MCF 10A (cell line): ENCODE measurements at regions not wholly inside any gene's neighbourhood (a gene's known extent, or its start where the extent isn't known, plus 50 kb on each side); places are given as distances from the start of the nearest gene placed in this dataset.

Experiments used
- BruUV-seq: library from RNA; stranded (reverse); fragments of 400-500 nt; replicated peaks from 2 replicates; lab custom pipeline; 2021; lab: Mats Ljungman, UMichigan
- CTCF ChIA-PET: fragments of 300-600 bp; sonication (Branson Sonifier 250); formaldehyde crosslinking; extraction: SDS; loops from one replicate; lab custom pipeline; 2021; ENCODE audit warnings: antibody characterized with exemption, inconsistent platforms; lab: Yijun Ruan, JAX
- POLR2A ChIA-PET: fragments of 300-600, 350-650 bp; sonication (Branson Sonifier 250); formaldehyde crosslinking; extraction: SDS; loops from one replicate; lab custom pipeline; 2020; ENCODE audit warnings: antibody characterized with exemption, inconsistent platforms; lab: Yijun Ruan, JAX
- DNase-seq: peaks from one replicate; pipeline ENCODE4 v3.0.0-alpha.2; 2018; ENCODE audit not compliant: unreplicated experiment
- H3K27ac Mint-ChIP-seq: one replicate; pipeline ENCODE4 v1.8.0; 2022; ENCODE audit warnings: mild to moderate bottlenecking, low read depth, mixed read lengths; ENCODE audit not compliant: unreplicated experiment
- H3K27me3 Mint-ChIP-seq: one replicate; pipeline ENCODE4 v1.8.0; 2022; ENCODE audit warnings: mixed read lengths; ENCODE audit not compliant: insufficient read depth, unreplicated experiment
- H3K36me3 Mint-ChIP-seq: one replicate; pipeline ENCODE4 v1.8.0; 2022; ENCODE audit warnings: mild to moderate bottlenecking, moderate library complexity, mixed read lengths; ENCODE audit not compliant: insufficient read depth, unreplicated experiment
- H3K4me1 Mint-ChIP-seq: one replicate; pipeline ENCODE4 v1.8.0; 2022; ENCODE audit warnings: mixed read lengths; ENCODE audit not compliant: insufficient read depth, unreplicated experiment
- H3K4me3 Mint-ChIP-seq: one replicate; pipeline ENCODE4 v1.8.0; 2022; ENCODE audit warnings: mild to moderate bottlenecking, moderate library complexity, mixed read lengths; ENCODE audit not compliant: unreplicated experiment
- H3K9me3 Mint-ChIP-seq: one replicate; pipeline ENCODE4 v1.8.0; 2022; ENCODE audit warnings: mixed read lengths; ENCODE audit not compliant: unreplicated experiment
- CTCF ChIP-seq: fragments of 200-600 bp; IDR thresholded peaks from one replicate; pipeline ENCODE4 v1.8.0; 2022; ENCODE audit warnings: antibody characterized with exemption, mild to moderate bottlenecking; ENCODE audit not compliant: unreplicated experiment
- intact Hi-C: fragments of 100-400 bp; cut with micrococcal nuclease; formaldehyde crosslinking; loops from 2 replicates; pipeline ENCODE4 v1.14.1; 2022

DNA sequence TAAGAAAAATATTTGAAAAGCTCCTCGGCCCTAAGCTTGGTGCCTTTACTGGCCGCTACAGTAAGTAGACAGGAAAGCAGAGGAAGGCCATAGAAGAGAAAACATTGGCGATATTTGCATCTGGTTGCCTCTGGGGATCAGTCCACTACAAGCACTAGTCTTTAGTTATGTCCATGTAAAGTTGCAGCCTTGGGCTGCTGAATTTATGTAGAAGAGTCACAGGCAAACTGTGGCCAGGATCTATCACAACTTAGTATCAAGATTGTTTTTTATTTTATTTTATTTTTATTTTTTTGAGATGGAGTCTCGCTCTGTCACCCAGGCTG, 228.7 kb upstream of the CAMK1G start:
- BruUV-seq = TSS peak; percentile 66
- peak; percentile 60 for DNase-seq
- no peaks in the 10 kb centered on the region for H3K9me3 Mint-ChIP-seq
- H3K4me1 Mint-ChIP-seq = peaks cover 41% of the 10 kb centered on the region
- intact Hi-C loops = loop anchor here (1.0 kb wide), 10 partner anchors 80 to 1110 kb away; no protein-coding TSS in a partner anchor
- ChIA-PET CTCF (interaction anchor here (0.6 to 41.1 kb wide), 88 partner anchors 13 to 1332 kb away, joined by 3 to 1242 read pairs (median 5); partner anchors contain the start of gene PLXNA2), POLR2A (interaction anchor here (0.6 to 41.8 kb wide), 48 partner anchors 12 to 1272 kb away, joined by 3 to 6956 read pairs (median 5); partner anchors contain the start of genes IRF6, LAMB3 and PLXNA2)
- H3K36me3 Mint-ChIP-seq = no peaks in the 10 kb centered on the region
- H3K27ac Mint-ChIP-seq = peak overlapping the region; percentile 78
- H3K27me3 Mint-ChIP-seq = no peaks in the 10 kb centered on the region
- no peak for TF ChIP-seq CTCF
- H3K4me3 Mint-ChIP-seq = peak overlapping the region; percentile 7

DNA sequence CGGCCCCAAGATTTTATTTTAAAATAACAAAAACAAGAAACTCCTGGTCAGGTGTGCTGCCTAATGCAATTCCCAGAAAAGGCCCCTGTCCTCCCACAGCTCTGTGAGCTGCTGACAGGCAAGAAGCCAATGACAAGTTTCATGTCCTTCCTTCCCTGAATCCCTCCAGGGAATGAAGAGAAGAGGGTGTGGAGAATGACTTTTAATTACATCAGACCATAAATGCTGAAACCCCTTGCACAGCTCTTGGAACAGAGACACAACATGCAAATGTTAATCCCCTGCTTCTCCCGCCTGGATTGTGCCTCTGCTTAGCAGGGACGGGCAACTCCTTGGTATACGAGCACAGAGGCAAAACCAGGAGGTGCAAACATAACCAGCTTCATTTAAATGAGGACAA, 228.1 kb upstream of the CAMK1G start:
- peak; percentile 99 for DNase-seq
- POLR2A ChIA-PET = interaction anchor here (0.8 to 41.8 kb wide), 39 partner anchors 13 to 1246 kb away, joined by 3 to 6956 read pairs (median 7); partner anchors contain the start of genes IRF6, LAMB3 and PLXNA2
- peaks cover 43% of the 10 kb centered on the region for H3K4me1 Mint-ChIP-seq
- no peaks in the 10 kb centered on the region for H3K9me3 Mint-ChIP-seq
- CTCF ChIA-PET = interaction anchor here (0.7 to 41.1 kb wide), 53 partner anchors 14 to 1471 kb away, joined by 3 to 1242 read pairs (median 7); partner anchors contain the start of gene PLXNA2
- no peaks in the 10 kb centered on the region for H3K27me3 Mint-ChIP-seq
- no peak for TF ChIP-seq CTCF
- H3K4me3 Mint-ChIP-seq = peak overlapping the region; percentile 22
- H3K27ac Mint-ChIP-seq = peak overlapping the region; percentile 78
- intact Hi-C loops = no loop called here
- no peaks in the 10 kb centered on the region for H3K36me3 Mint-ChIP-seq
- BruUV-seq = no TSS peak

DNA sequence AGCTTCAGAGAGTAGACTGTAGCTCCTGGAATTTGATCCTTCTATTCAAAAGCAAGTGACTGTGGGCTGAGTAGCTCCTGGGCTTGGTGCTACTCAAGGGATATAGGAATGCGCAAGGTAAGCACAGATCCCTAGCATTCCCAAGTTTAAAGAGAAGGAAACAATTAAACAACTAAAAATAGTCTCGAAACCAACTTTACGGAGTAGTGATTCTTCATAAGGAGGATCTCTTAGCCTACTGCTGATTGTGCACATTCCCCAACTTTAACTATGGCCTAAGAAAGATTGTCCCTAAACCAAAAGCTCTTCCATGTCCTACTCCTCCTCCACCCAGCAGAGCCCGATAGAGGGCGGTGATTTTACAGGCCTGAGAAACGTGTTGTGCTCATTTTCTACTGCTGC, 226.5 kb upstream of the CAMK1G start:
- ChIA-PET POLR2A (interaction anchor here (0.6 to 41.8 kb wide), 19 partner anchors 9 to 299 kb away, joined by 3 to 6956 read pairs (median 4); no protein-coding TSS in a partner anchor), CTCF (interaction anchor here (0.6 to 41.1 kb wide), 17 partner anchors 19 to 209 kb away, joined by 3 to 1242 read pairs (median 19); no protein-coding TSS in a partner anchor)
- peak; percentile 86 for DNase-seq
- BruUV-seq = no TSS peak
- peak; percentile 45 for TF ChIP-seq CTCF
- intact Hi-C loops = loop anchor here (1.0 to 2.0 kb wide), 2 partner anchors 32 to 59 kb away; no protein-coding TSS in a partner anchor
- Mint-ChIP-seq H3K9me3 (no peaks in the 10 kb centered on the region), H3K27ac (peak overlapping the region; percentile 78), H3K27me3 (no peaks in the 10 kb centered on the region), H3K36me3 (no peaks in the 10 kb centered on the region), H3K4me1 (peaks cover 47% of the 10 kb centered on the region), H3K4me3 (no peak overlapping the region)

DNA sequence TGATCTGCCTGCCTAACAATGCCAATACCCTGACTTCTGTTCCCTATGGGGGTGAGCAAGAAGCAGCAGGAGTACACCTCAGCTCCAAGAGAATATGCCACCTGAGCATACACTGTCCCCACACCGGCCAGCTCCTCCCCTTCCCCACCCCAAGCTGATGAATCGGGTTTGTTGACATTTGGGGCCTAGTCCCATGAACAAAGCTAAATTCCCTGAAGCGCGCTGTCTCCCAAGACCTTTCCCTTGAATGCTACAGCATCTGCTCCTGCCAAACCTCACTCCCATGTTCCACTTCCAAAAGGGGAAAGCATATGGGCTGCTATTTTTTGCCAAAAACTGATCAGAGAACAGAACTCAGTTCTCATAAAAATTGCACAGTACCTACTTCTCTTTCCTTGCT, 220.4 kb upstream of the CAMK1G start:
- no peak for TF ChIP-seq CTCF
- H3K36me3 Mint-ChIP-seq = no peaks in the 10 kb centered on the region
- no peaks in the 10 kb centered on the region for H3K27me3 Mint-ChIP-seq
- peak overlapping the region; percentile 88 for H3K27ac Mint-ChIP-seq
- H3K9me3 Mint-ChIP-seq = no peaks in the 10 kb centered on the region
- no peak for DNase-seq
- ChIA-PET CTCF (interaction anchor here (0.9 to 41.1 kb wide), 9 partner anchors 6 to 202 kb away, joined by 3 to 1242 read pairs (median 5); no protein-coding TSS in a partner anchor), POLR2A (interaction anchor here (0.6 to 41.8 kb wide), 7 partner anchors 2 to 167 kb away, joined by 3 to 6956 read pairs (median 658); no protein-coding TSS in a partner anchor)
- intact Hi-C loops = no loop called here
- no peak overlapping the region for H3K4me3 Mint-ChIP-seq
- peaks cover 60% of the 10 kb centered on the region for H3K4me1 Mint-ChIP-seq
- no TSS peak for BruUV-seq
